SK-N-SH (cell line): ENCODE measurements at regions not wholly inside any gene's neighbourhood (a gene's known extent, or its start where the extent isn't known, plus 50 kb on each side); places are given as distances from the start of the nearest gene placed in this dataset.

Experiments
- EP300 ChIP-seq, 2 experiments: IDR thresholded peaks; 2 replicates each; pipeline versions ENCODE4 v1.4.0 to v1.6.1; 2012; ENCODE audit warnings: borderline replicate concordance in 1 of 2, low read depth in 1 of 2, low read length in 1 of 2
- GABPA ChIP-seq: IDR thresholded peaks from 2 replicates; pipeline ENCODE4 v1.4.0; 2012; ENCODE audit warnings: low read depth, mild to moderate bottlenecking
- TAF1 ChIP-seq: IDR thresholded peaks from 2 replicates; pipeline ENCODE4 v1.6.1; 2012; ENCODE audit warnings: low read depth, mild to moderate bottlenecking, low read length, moderate library complexity, borderline replicate concordance

DNA sequence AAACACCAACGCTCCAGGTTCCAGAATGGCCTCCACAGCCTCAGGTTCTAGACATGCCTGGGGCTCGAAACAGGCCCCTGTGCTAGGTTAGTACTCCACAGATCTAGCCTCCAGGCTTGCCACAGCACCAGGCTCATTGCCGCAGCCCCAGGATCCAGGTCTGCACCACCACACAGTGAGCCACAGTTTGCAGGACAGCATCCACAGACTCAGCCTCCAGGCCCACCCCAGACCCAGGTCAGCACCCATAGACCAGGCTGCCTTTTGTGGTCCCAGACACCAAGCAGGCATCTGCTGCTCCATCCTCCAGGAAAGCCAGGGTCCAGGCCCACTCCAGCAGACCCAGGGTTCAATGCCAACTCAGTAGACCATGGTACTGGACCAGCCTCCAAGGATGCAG is 132.3 kb upstream of the VSTM2A start:
- no peak for TF ChIP-seq TAF1
- TF ChIP-seq GABPA = no peak
- no peak for TF ChIP-seq EP300 (IDR thresholded peaks at IDR 0.05; ENCODE audit: borderline replicate concordance in 1 of 2, low read depth in 1 of 2, low read length in 1 of 2)
